GM19468 (cell line): ENCODE measurements at regions not wholly inside any gene's neighbourhood (a gene's known extent, or its start where the extent isn't known, plus 50 kb on each side); places are given as distances from the start of the nearest gene placed in this dataset.
"Not testable (repeated sequence)": the region's sequence is repeated elsewhere in the genome, so short reads cannot be mapped to it uniquely, and the experiment has no call there.

Experiments
- ATAC-seq: cut with Tn5 transposase; IDR thresholded peaks from one replicate; pipeline ENCODE4 v1.9.1; 2021; ENCODE audit warnings: mild to moderate bottlenecking, moderate library complexity, moderate number of reproducible peaks; ENCODE audit not compliant: unreplicated experiment; ENCODE audit errors: extremely low read depth

DNA sequence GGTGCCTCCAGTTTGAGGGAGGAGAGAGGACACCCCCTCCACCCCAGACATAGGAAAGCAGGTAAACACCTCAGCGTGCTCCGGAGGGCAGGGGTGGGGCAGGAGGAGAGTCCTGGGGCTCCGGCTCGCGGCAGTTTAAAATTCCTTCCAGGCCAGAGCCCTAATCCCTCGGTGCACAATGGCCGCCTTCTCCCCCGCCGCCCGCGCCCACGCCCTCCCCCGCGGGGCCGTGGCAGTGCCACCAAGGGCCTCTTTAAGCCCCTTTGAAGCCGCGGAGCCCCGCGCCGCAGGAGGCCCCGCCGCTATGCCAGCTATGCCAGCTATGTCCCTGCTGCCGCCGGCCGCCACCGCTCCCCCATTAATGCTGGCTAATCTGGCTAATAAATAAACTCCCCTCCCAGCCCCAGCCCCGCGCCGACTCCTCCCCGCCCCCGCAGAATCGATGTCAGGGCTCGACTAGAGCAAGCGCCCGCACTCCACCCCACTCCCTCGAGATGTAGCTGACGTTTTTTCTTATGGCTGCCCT is 125.1 kb downstream of the MRPL14 start:
- no peak for ATAC-seq

DNA sequence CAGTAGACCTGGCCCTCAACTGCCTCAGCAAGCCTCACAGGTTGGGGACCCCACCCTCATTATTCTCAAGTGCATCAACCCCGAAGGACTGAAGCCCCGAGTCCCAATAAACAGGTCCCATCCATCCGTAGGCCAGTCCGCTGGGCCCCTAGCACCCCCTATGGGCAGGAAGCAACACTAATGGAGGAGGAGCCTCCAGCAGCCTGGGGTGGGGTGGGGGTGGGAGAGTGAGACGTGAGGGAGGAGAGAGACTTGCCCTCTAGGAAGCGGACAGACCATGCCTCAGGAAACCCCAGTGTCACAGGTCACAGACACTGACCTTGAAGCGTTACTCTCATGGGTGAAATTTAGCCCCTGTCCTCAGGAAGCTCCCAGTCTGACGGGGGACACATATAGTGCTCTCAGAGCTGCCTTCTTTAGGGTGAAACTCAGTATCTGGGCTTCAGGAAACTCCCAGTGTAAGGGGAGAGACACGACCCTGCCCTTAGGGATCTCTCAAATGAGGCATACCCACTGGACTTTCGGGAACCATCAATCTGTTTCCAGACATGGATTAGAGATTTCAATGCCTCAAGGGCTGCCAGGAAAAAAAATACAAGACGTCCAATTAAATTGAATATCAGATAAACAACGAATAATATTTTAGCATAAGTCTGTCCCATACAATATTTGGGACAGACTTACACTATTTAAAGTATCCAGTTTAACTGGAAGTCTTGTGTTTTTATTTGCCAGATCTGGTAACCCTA is 125.8 kb downstream of the MRPL14 start:
- no peak for ATAC-seq

- ATAC-seq: peak; percentile 31
These were observed 126.9 kb downstream of the MRPL14 start for GRCh38 chr6:44000164-44000842.

GRCh38 chr6:43999628-44000027 is 127.6 kb downstream of the MRPL14 start:
- ATAC-seq: no peak

- ATAC-seq: not testable (repeated sequence)
These were observed 128.5 kb downstream of the MRPL14 start for GRCh38 chr6:43998592-43999243.

DNA sequence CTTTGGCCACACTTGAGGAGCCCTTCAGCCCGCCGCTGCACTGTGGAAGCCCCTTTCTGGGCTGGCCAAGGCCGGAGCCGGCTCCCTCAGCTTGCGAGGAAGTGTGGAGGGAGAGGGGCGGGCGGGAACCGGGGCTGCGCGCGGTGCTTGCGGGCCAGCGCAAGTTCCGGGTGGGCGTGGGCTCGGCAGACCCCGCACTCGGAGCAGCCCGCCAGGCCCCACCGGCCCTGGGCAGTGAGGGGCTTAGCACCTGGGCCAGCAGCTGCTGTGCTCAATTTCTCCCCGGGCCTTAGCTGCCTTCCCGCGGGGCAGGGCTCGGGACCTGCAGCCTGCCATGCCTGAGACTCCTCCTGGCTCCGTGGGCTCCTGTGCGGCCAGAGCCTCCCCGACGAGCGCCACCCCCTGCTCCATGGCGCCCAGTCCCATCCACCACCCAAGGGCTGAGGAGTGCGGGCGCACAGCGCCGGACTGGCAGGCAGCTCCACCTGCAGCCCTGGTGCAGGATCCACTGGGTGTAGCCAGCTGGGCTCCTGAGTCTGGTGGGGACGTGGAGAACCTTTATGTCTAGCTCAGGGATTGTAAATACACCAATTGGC is 129.2 kb downstream of the MRPL14 start:
- not testable (repeated sequence) for ATAC-seq

DNA sequence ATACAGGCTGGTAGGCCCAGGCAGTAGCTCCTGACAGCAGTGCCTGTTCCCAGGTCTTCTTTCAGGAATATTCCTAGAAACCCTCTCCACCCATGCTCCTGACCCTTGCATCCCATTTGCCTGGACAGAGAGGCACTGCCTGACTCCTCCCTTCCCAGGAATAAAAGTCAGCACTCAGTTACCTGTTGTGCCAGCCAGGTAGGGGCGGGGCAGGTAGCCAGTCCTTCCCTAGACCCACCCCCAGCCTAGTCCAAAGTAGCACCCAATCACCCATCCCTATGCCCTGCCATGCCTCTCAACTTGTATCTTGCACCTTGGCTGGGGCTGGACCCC is 129.9 kb downstream of the MRPL14 start:
- ATAC-seq: no peak

DNA sequence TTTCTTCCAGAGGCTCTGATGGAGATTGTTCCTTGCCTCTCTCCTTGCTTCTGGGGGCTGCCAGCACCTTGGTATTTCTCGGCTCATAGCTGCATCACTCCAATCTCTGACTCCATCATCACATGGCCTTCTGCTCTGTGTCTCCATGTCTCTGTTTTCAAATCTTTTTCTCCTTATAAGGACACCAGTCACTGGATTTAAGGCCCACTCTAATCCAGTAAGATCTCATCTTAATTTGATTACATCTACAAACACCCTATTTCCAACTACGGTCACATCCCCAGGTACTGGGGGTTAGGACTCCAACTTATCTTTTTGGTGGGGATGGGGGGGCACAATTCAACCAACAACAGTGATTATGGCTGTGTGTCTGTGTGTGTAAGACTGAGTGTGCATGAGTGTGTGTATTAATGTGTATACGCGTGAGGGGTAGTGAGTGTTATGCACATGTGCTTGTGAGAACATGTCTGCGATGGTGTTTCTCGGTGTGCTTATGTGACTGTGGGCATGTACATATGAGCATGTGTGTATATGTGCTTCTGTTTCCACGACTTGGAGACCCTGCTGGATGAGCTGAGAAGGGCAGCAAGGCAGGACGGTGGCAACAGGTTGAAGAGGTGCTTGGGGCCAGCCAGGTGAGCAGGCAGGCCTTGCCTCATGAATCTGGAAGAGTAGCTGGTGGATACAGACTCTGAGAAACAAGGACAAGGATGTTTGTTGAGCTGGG is 130.5 kb downstream of the MRPL14 start:
- ATAC-seq: no peak

DNA sequence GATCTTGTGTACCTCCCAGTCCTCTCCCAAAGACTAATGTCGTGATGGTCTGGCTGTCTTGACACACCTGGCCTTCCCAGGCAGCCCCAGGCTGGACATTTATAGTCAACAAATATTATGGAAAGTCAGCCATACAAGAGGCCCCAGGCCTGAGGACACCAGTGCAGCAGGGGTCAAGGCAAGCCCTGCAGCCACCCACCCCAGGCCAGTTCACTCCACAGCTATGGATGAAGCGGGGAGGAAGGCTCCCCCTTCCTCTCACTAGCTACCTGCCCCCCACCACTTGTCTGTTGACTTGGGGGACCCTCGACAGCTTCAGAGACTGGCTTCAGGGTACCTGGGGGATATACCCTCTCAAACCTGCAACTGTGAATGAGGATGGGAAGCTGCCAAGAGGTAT is 132.1 kb downstream of the MRPL14 start:
- no peak for ATAC-seq

- no peak for ATAC-seq
These were observed 133.2 kb downstream of the MRPL14 start for GRCh38 chr6:43993881-43994523.

DNA sequence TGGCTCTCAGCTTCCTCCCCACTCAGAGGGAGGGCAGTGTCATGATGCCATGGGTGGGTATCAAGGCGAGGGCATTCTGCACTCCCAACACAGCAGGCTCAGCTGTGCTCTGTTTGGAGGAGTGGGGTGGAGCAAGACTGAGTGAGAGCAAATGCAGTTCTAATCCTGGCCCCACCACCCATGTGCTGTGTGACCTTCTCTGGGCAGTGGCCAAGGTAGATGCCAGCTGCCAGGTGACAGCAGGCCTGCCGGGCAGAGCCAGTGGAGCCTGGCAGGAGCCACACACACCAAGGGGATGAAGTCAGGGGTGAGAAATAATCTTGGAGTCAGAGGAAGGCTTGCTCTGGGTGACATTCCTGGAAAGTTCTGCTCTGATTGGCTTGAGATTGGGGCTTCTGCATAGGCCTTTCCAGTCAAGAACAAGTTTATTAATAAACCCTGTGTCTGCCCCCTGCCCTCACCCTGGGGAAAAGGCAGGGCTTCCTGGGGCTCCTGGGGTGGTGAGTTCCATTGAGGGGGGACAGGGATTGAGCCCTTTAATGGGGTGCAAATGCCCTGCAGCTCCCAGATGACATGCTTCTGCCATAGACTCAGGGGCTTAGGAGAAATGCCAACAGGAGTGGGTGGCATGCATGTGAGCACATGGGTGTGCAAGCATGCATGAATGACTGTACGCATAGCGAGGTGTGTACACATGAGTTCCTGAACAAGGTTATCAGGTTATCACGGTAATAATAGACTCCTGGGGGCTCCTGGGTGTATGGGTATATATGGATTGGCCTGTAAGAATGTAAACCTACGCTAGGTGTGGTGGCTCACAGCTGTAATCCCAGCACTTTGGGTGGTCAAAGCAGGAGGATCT is 134.2 kb downstream of the MRPL14 start:
- no peak for ATAC-seq

DNA sequence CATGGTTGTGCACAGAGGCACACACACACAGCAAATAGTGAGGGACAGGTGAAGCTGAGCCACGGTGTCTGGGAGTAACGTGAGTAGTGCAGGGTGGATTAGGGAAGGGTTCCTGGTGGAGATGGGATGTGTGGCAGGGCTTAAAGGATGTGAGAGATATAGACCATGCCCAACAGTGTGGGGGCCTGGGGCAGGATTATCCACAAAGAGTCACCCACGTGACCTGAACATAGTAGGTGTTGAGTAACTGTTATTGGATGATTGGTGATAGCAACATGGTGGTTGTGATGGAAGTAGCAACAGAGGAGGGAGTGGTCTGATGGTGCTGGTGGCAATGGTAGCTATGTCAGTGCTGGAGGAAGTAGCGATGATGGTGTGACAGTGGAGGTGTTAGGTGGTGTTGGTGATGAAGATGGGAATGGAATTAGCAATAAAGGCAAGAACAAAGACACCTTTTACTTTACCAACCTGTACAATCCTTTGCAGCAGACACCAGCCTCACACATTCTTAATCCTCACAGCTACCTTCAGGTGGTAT is 135.1 kb downstream of the MRPL14 start:
- ATAC-seq: no peak

DNA sequence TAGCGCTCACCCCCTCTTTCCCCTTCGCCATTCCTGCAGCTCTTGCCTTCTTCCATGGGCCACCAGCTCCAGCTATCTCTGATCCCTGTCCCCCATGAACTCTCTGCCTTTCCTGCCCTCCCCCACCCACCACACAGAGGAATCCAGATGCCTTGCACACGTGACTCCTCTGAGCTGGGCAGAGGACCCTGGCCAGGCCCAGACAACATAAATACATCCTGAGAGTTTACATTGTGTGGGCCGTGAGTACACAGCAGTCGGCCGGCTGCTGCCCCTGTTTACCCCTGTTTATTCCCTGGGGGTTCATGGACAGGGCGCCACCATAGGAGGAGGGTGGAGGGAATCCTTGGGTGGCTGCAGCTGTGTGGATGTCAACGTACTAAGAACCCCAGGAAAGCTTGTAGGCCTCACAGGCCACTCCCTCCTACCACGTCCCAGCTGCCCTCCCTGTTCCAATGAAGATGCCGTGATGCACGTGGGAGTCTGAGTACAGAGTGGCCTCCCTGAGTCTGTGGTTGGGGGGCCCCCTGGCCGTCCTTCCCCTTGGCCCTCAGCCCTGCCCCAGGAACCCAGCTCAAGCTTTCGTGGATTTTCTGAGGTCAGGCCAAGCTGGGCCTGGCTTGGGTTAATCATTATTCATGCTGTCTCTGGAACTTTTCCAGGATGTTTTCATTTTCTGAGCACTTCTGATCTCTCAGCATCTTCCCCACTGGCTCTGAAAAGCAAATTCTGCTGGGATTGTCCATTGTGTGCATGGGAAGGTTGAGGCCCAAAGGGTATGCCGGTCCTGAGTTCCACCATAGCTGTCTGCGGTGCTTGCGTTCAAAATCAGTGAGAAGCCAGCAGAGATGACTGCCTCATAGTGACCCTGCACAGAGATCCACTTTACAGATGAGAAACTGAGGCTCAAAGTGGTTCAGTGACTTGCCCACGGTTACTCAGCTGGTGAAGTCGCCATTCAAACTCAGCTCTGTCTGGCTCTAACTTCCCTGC is 136.3 kb downstream of the MRPL14 start:
- ATAC-seq: no peak

DNA sequence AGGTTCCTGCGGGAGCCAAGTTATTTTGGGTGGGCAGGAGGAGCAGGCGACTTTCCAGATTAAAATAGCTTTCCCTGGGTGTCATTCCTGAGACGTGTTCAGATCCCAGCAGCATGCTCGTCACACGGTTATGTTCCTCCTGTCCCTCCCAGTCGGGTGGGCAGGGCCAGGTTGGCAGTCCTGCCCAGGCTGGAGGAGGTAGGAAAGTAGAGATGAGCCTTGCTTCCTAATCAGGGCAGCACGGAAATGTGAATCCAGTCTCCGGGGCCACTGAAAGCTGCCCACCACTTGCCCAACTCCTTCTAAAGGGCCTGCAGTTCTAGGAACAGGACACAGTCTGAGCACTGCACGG is 137.0 kb downstream of the MRPL14 start:
- no peak for ATAC-seq

- ATAC-seq: no peak
These were observed 137.6 kb downstream of the MRPL14 start for GRCh38 chr6:43989581-43990146.

DNA sequence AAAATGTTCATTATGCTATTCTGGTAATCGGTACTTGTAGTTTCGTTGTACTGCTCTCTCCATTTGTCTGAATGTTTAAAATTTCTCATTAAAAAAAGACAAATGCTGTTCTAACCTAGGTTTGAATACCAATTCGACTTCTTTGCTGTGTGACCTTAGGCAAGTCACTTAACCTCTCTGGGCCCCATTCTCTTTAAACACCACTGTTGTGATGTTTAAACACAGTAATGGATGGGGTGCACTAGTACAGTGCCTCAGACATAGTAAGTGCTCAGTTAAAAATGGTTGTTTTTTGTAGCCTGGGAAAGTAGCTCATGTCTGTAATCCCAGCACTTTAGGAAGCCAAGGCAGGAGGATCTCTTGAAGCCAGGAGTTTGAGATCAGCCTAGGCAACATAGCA is 138.5 kb downstream of the MRPL14 start:
- ATAC-seq: no peak

DNA sequence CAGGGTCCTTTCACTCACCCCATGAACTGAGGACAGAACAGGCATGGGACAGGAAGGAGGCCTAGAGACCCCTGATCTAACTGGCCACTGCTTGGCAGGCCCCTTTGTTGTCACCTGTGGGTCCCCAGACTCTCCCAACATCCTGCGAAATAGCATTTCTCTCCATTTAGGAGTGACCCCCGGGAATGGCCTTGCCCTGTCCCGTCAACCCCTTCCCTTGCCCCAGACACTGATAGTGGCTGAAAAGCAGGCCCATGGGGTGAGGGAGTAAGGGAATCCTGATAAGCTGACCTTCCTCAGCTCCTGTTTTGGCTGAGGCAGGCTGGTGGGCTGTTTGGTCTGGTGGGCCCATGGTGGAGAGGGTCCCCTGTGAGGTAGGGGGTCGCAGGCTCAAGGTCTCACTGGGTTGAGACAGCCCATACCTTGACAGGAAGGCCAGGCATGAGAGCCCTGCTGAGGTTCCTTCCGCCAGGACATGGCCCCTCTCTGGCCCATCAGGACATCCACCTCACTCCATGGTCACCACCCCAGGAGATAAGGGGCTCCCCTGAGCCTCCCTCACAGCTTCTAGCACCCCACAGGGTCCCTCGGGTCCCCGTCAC is 139.3 kb downstream of the MRPL14 start:
- ATAC-seq: no peak
